ENCODE measurements at regions not wholly inside any gene's neighbourhood (a gene's known extent, or its start where the extent isn't known, plus 50 kb on each side); places are given as distances from the start of the nearest gene placed in this dataset.

DNA sequence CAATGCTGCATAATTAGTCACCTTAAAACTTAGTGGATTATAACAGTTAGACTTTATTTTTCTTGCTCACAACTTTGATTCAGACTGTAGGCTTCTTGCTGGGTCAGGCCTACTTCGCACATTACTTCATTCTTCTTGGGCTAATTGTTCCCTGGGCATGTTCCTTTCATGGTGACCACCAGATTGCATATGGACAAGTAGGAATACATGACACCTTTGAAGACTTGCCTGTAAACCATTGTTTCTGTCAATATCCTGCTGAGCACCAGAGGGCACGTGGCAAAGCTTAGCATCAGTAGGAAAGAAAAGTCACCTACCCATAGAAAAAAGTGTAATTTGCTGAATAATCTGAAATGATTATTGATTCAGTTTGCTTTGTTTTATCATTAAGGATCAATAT, 54.3 kb upstream of the ROBO1 start:
- no peak for TF ChIP-seq POLR2A (IDR thresholded peaks at IDR 0.05; ENCODE audit: low read depth, low read length)
- TF ChIP-seq TAF1 (IDR thresholded peaks at IDR 0.05; ENCODE audit: borderline replicate concordance, low read depth, low read length) = no peak
- TF ChIP-seq POLR2AphosphoS5 (IDR thresholded peaks at IDR 0.05; ENCODE audit: low read depth, low read length) = no peak
- DNase-seq (ENCODE audit: insufficient read length) (no peak), FAIRE-seq (no peak)

DNA sequence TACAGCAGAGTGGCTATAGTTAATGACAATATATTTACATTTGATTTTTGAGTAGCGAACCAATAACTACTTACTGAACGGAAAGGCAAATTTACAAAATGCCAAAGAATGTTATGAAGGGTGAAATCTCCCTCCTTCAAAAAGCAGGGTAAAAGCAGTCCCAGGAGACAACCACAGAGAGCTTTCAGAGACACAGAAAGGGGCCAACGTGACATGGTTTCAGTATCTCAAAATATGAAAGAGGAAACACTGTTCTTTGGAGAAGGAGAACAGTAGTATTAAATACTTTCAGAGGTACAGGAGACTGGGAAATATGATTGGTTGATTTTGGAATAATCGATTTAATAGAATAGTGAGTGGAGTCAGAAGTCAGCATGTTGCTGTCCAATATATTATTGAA, 52.3 kb upstream of the ROBO1 start:
- no peak for FAIRE-seq
- DNase-seq (ENCODE audit: insufficient read length) = no peak
- TF ChIP-seq POLR2AphosphoS5 (IDR thresholded peaks at IDR 0.05; ENCODE audit: low read depth, low read length) = no peak
- no peak for TF ChIP-seq POLR2A (IDR thresholded peaks at IDR 0.05; ENCODE audit: low read depth, low read length)
- TF ChIP-seq TAF1 (IDR thresholded peaks at IDR 0.05; ENCODE audit: borderline replicate concordance, low read depth, low read length) = no peak

DNA sequence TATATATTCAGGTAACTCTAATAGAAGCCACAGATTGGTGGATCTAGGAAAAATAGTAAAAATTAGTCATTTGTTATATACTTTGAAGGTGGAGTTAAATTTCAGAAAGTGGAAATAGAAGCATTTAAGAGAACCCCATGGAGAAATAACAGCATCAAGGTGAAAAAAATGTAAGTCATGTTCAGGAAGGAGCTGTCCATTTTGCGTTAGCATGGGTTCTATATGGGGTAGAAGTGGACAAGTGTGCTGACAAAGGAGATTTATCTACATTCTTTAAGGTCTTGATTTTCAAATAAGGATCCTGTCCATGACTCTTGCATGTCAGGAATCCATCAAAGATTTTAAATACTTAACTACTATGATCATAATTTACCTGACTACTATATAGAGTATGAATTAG, 50.2 kb upstream of the ROBO1 start:
- TF ChIP-seq TAF1 (IDR thresholded peaks at IDR 0.05; ENCODE audit: borderline replicate concordance, low read depth, low read length) (no peak), POLR2AphosphoS5 (IDR thresholded peaks at IDR 0.05; ENCODE audit: low read depth, low read length) (no peak), POLR2A (IDR thresholded peaks at IDR 0.05; ENCODE audit: low read depth, low read length) (no peak)
- no peak for DNase-seq (ENCODE audit: insufficient read length)
- no peak for FAIRE-seq
